HG02610 (cell line): ENCODE measurements at regions not wholly inside any gene's neighbourhood (a gene's known extent, or its start where the extent isn't known, plus 50 kb on each side); places are given as distances from the start of the nearest gene placed in this dataset.
A peak's percentile ranks its signal among the peaks of the same experiment; 100 is the strongest.

Source experiments
- ATAC-seq: cut with Tn5 transposase; IDR thresholded peaks from one replicate; pipeline ENCODE4 v1.9.1; 2021; ENCODE audit warnings: mild to moderate bottlenecking, moderate library complexity; ENCODE audit not compliant: unreplicated experiment

- no peak for ATAC-seq
Measured at GRCh38 chr11:16448123-16448717, 91.9 kb upstream of the SOX6 start.

DNA sequence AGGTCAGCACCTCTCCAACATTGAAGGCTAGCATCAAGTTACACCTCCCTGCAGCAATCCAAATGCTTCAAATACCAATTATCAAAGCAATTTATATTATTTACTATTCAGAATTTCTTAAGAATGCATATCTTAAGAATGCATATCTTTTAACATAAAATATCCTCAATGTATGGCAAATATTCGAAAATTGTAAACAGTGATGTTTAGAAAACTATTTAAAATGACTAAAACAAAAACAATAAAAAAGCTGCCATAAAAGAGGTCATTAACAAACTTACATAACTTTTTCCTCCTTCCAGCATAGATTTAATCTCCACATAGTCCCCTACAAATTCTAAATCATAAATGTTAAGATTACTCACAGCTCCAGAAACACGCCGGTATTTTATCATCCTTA lies 85.1 kb upstream of the SOX6 start:
- no peak for ATAC-seq

- no peak for ATAC-seq
Measured at GRCh38 chr11:16440136-16440535, 83.8 kb upstream of the SOX6 start.

GRCh38 chr11:16434036-16434435 lies 77.7 kb upstream of the SOX6 start:
- no peak for ATAC-seq

DNA sequence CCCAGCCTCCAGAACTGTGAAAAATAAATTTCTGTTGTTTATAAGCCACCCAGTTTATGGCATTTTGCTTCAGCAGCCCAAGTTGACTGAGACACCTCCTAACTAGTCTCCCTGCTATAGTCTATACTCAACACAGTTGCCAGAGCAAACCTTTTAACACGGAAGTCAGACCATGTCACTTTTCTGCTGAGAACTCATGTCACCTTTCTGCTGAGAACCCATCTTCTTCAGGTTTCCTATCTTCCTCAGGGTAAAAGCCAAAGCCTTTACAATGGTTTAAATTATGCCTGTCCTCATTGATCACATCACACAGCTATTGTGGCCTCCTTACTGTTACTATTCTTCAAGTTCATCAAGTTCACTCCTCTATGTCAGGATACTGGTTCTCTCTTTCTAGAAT lies 74.3 kb upstream of the SOX6 start:
- ATAC-seq, result no peak

DNA sequence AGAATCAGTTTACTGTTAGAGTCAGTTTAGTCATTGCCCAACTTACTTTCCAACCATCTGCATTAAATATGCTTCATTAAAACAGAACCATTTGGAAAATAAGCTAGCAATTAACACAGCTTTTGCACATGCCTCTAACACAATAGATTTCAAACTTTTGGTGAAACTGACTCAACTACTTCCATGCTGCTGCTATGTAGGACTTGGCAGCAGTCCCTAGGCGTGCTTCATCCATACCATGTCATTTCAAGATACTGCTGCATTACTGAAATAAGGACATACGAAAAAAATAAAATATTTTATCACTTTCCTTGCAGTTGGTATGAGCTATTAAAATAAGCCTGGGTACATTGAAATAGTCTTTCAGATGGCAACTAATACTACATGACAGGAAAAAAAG lies 65.5 kb upstream of the SOX6 start:
- no peak for ATAC-seq

DNA sequence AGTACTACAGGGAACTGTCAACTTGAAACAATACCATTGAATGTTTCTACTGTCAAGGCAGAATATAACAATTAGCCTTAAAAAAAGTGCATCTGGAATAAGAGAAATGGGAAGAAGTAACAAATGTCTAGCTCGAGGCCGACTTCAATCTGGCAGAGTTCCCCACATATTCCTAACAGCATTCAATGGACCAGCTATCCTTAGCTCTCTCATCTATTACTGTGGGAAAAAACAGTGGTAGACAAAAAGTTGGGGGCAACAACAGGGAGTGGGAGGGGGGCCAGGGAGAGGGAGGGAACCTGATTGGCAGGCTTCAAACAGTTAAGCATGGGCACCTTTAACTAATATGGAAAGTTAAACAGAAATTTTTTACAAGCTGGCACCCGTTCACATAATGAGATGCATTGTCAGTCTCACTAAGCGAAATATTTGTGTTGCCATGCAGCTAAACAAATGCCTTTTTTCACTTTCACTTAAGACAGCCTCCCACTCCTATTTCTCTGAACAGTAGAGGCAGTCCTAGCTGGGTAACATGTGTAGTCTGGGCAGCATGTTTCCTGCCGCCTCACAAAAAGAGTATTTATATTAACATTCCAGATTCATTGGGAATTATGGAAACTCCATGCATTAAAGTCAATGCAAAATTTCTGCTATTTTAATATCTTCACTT lies 62.2 kb upstream of the SOX6 start:
- ATAC-seq, result no peak

- peak; percentile 83 for ATAC-seq
Measured at GRCh38 chr11:16412525-16413172, 56.3 kb upstream of the SOX6 start.

DNA sequence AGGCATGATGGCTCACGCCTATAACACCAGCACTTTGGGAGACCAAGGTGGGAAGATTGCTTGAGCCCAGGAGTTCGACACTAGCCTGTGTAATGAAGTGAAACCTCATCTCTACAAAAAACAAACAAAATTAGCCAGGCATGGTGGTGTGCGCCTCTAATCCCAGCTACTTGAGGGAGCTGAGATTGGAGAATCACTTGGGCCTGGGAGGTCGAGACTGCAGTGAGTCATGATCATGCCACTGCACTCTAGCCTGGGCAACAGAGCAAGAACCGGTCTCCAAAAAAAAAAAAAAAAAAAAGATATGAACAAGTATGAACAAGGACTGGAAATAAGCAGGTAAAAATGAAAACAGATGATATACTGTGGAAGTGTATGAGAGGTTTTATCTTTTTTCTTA lies 54.1 kb upstream of the SOX6 start:
- no peak for ATAC-seq

DNA sequence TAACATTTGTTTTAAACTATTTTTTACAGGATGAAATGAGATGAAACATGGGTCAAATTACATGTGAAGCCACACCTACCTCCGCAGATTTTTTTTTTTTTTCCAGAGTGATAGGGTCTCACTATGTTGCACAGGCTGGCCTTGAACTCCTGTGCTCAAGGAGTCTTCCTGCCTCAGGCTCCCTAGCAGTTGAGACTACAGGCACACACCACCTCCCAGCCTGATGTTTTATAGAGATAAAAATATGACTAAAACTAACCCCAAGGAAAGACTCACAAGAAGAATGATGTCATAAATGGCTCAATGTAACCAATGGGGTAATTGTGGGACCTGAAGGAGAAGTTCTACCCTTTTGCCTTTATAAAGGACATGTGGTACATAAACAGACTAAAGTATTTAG lies 52.3 kb upstream of the SOX6 start:
- ATAC-seq, result no peak

- no peak for ATAC-seq
Measured at GRCh38 chr11:16406226-16406625, 49.9 kb upstream of the SOX6 start.
